Upper lobe of left lung (tissue), 6 donors: ENCODE measurements at regions not wholly inside any gene's neighbourhood (a gene's known extent, or its start where the extent isn't known, plus 50 kb on each side); places are given as distances from the start of the nearest gene placed in this dataset.

Source experiments
- ATAC-seq, 2 donors: fragments of 200-7000 bp; cut with Tn5 transposase; one replicate each; pipeline ENCODE4 v1.9.1; 2022; ENCODE audit warnings: mild to moderate bottlenecking in 2 of 2, moderate library complexity in 2 of 2; ENCODE audit not compliant: low FRiP score in 2 of 2
- DNase-seq, 2 donors: peaks; one replicate each; pipeline ENCODE4 v3.0.0-alpha.2; 2019 to 2020
- H3K27ac ChIP-seq, 4 donors: fragments of 200-600 bp; sonication (generic); one replicate each; pipeline ENCODE4 v1.5.1; 2016 to 2019
- H3K27me3 ChIP-seq, 4 donors: fragments of 200-600 bp; sonication (generic); one replicate each; pipeline ENCODE4 v1.5.1; 2017 to 2019
- H3K36me3 ChIP-seq, 4 donors: fragments of 200-600 bp; sonication (generic); one replicate each; pipeline ENCODE4 v1.5.1; 2016 to 2019
- H3K4me1 ChIP-seq, 4 donors: fragments of 200-600 bp; sonication (generic); one replicate each; pipeline ENCODE4 v1.5.1; 2018 to 2019
- H3K4me3 ChIP-seq, 4 donors: fragments of 200-600 bp; sonication (generic); one replicate each; pipeline ENCODE4 v1.5.1; 2017 to 2019; ENCODE audit warnings: mild to moderate bottlenecking in 2 of 4, moderate library complexity in 1 of 4
- H3K9me3 ChIP-seq, 4 donors: fragments of 200-600 bp; sonication (generic); one replicate each; pipeline ENCODE4 v1.5.1; 2018 to 2019
- CTCF ChIP-seq, 6 experiments: fragments of 450-650 bp in 4 of 6; fragments of 200-600 bp in 2 of 6; sonication (generic) in 2 of 6; IDR thresholded peaks; one replicate each; pipeline ENCODE4 v1.5.1; 2016 to 2019; ENCODE audit warnings: antibody characterized with exemption in 6 of 6
- EP300 ChIP-seq, 4 donors: sonication (generic); formaldehyde crosslinking; IDR thresholded peaks; one replicate each; pipeline ENCODE4 v1.5.1; 2017; ENCODE audit warnings: antibody characterized with exemption in 4 of 4, control low read depth in 2 of 4
- POLR2A ChIP-seq, 4 donors: fragments of 450-650 bp; IDR thresholded peaks; one replicate each; pipeline ENCODE4 v1.5.1; 2016 to 2017; ENCODE audit warnings: antibody characterized with exemption in 4 of 4, mild to moderate bottlenecking in 2 of 4
- POLR2AphosphoS5 ChIP-seq, 2 donors: sonication (generic); formaldehyde crosslinking; IDR thresholded peaks; one replicate each; pipeline ENCODE4 v1.5.1; 2017; ENCODE audit warnings: antibody characterized with exemption in 2 of 2
- WGBS, 2 donors: methylation state at CpG; one replicate each; pipeline ENCODE4 v1.1.5; 2017 to 2018; 5-methylcytosine and 5-hydroxymethylcytosine counted together
- donor health status: DM: no; HTN: no; CAD: no; lungs with moderate emphysema.
- donor health status: DM: no; HTN: yes; CAD: no; lungs with severe emphysema.

GRCh38 chr4:123133397-123134050 lies 211.1 kb upstream of the NUDT6 start:
- no peaks in the 10 kb centered on the region for H3K36me3 ChIP-seq
- 61 to 63% methylated on average over 4 of the region's 4 CpGs for WGBS, 2 donors
- no peaks in the 10 kb centered on the region for H3K27me3 ChIP-seq
- H3K4me3 ChIP-seq, result no peak overlapping the region
- H3K27ac ChIP-seq, result no peak overlapping the region
- ATAC-seq (no peak), DNase-seq (no peak)
- TF ChIP-seq POLR2AphosphoS5 (IDR thresholded peaks at IDR 0.05) (no peak), POLR2A (IDR thresholded peaks at IDR 0.05) (no peak), CTCF (IDR thresholded peaks at IDR 0.05) (no peak), EP300 (IDR thresholded peaks at IDR 0.05) (no peak)
- no peaks in the 10 kb centered on the region for H3K4me1 ChIP-seq
- H3K9me3 ChIP-seq, result no peaks in the 10 kb centered on the region

GRCh38 chr4:123144616-123145015 lies 222.2 kb upstream of the NUDT6 start:
- Histone ChIP-seq H3K4me1 (no peaks in the 10 kb centered on the region), H3K36me3 (no peaks in the 10 kb centered on the region), H3K27ac (no peak overlapping the region), H3K4me3 (no peak overlapping the region), H3K27me3 (no peaks in the 10 kb centered on the region), H3K9me3 (no peaks in the 10 kb centered on the region)
- no peak for DNase-seq
- no peak for ATAC-seq
- no peak for TF ChIP-seq POLR2AphosphoS5 (IDR thresholded peaks at IDR 0.05)
- TF ChIP-seq CTCF (IDR thresholded peaks at IDR 0.05), result no peak
- TF ChIP-seq POLR2A (IDR thresholded peaks at IDR 0.05), result no peak
- no peak for TF ChIP-seq EP300 (IDR thresholded peaks at IDR 0.05)

- no peak overlapping the region for H3K4me3 ChIP-seq
- H3K27ac ChIP-seq, result no peak overlapping the region
- no peaks in the 10 kb centered on the region for H3K27me3 ChIP-seq
- ATAC-seq (no peak), DNase-seq (no peak)
- 43 to 46% methylated on average over 3 of the region's 3 CpGs for WGBS, 2 donors
- H3K36me3 ChIP-seq, result no peaks in the 10 kb centered on the region
- H3K9me3 ChIP-seq, result no peaks in the 10 kb centered on the region
- H3K4me1 ChIP-seq, result no peaks in the 10 kb centered on the region
- no peak for TF ChIP-seq POLR2A (IDR thresholded peaks at IDR 0.05)
- TF ChIP-seq POLR2AphosphoS5 (IDR thresholded peaks at IDR 0.05), result no peak
- no peak for TF ChIP-seq CTCF (IDR thresholded peaks at IDR 0.05)
- TF ChIP-seq EP300 (IDR thresholded peaks at IDR 0.05), result no peak
Measured at GRCh38 chr4:123158576-123158975, 236.2 kb upstream of the NUDT6 start.

- Histone ChIP-seq H3K27ac (no peak overlapping the region), H3K27me3 (no peaks in the 10 kb centered on the region), H3K4me3 (no peak overlapping the region), H3K36me3 (no peaks in the 10 kb centered on the region), H3K9me3 (no peaks in the 10 kb centered on the region), H3K4me1 (no peaks in the 10 kb centered on the region)
- no peak for TF ChIP-seq POLR2AphosphoS5 (IDR thresholded peaks at IDR 0.05)
- DNase-seq, result no peak
- 68 to 69% methylated on average over 2 of the region's 2 CpGs for WGBS, 2 donors
- no peak for ATAC-seq
Measured at GRCh38 chr4:123159479-123159878, 237.1 kb upstream of the NUDT6 start.

GRCh38 chr4:123162859-123163258 lies 233.7 kb upstream of the SPRY1 start:
- H3K4me3 ChIP-seq, result no peak overlapping the region
- H3K4me1 ChIP-seq, result no peaks in the 10 kb centered on the region
- no peaks in the 10 kb centered on the region for H3K9me3 ChIP-seq
- TF ChIP-seq POLR2A (IDR thresholded peaks at IDR 0.05), result no peak
- no peak for TF ChIP-seq CTCF (IDR thresholded peaks at IDR 0.05)
- no peak for TF ChIP-seq EP300 (IDR thresholded peaks at IDR 0.05)
- no peak for TF ChIP-seq POLR2AphosphoS5 (IDR thresholded peaks at IDR 0.05)
- H3K27me3 ChIP-seq, result no peaks in the 10 kb centered on the region
- DNase-seq (no peak), ATAC-seq (no peak)
- H3K36me3 ChIP-seq, result no peaks in the 10 kb centered on the region
- WGBS, 2 donors, result 94 to 95% methylated on average over 4 of the region's 4 CpGs
- H3K27ac ChIP-seq, result no peak overlapping the region
